GM18873 (cell line): ENCODE measurements at regions not wholly inside any gene's neighbourhood (a gene's known extent, or its start where the extent isn't known, plus 50 kb on each side); places are given as distances from the start of the nearest gene placed in this dataset.
"Not testable (repeated sequence)": the region's sequence is repeated elsewhere in the genome, so short reads cannot be mapped to it uniquely, and the experiment has no call there.

Source experiments
- ATAC-seq: cut with Tn5 transposase; IDR thresholded peaks from one replicate; pipeline ENCODE4 v1.9.1; 2021; ENCODE audit warnings: mild to moderate bottlenecking, moderate library complexity, moderate number of reproducible peaks; ENCODE audit not compliant: unreplicated experiment, low FRiP score

DNA sequence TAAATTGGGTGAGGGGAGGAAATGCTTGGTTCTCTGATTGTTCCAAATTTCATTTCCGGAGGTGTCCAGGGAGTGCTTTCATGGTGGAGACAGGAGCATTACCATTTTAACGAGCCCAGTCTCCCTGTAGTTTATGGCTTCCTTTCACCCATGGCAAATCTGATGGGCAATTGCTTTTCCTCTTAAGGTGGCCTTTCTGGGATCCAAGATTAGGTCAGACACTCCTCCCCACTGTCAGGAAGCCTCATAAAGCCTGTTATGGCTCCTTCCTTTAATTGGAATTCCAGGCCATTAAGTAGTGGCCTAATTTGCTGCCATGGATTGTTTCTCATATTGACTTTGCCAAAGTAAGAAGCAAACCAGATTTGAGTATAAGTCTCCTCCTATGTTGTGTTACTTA is 157.8 kb downstream of the PDCD6IP start:
- ATAC-seq, result no peak

GRCh38 chr3:33956776-33957175 is 158.3 kb downstream of the PDCD6IP start:
- no peak for ATAC-seq

GRCh38 chr3:33957176-33957575 is 158.7 kb downstream of the PDCD6IP start:
- ATAC-seq, result no peak

GRCh38 chr3:33958661-33959060 is 160.2 kb downstream of the PDCD6IP start:
- ATAC-seq, result no peak

DNA sequence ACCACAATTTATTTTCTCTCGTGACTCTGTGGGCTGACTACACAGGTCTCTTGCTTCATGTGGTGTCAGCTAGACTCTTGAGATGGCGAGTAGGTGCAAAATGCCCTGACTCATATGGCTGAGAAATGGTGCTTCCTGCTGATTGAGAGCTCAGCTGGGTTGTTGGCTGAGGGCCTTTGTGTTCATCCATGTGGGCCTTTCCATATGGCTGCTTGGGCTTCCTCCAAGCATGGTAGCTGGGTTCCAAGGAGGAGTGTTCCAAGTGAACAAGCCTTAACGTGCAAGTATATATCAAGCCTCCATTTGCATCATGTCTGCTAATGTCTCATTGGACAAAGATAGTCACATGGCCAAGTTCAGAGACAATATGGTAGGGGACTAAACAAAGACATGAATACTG is 164.0 kb downstream of the PDCD6IP start:
- no peak for ATAC-seq

DNA sequence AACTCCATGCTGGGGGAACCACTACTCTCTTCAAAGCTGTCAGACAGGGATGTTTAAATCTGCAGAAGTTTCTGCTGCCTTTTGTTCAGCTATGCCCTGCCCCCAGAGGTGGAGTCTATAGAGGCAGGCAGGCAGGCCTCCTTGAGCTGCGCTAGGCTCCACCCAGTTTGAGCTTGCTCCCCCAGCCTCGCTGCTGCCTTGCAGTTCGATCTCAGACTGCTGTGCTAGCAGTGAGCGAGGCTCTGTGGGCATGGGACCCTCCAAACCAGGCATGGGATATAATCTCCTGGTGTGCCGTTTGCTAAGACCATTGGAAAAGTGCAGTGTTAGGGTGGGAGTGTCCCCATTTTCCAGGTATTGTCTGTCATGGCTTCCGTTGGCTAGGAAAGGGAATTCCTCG is 171.8 kb downstream of the PDCD6IP start:
- ATAC-seq, result not testable (repeated sequence)

DNA sequence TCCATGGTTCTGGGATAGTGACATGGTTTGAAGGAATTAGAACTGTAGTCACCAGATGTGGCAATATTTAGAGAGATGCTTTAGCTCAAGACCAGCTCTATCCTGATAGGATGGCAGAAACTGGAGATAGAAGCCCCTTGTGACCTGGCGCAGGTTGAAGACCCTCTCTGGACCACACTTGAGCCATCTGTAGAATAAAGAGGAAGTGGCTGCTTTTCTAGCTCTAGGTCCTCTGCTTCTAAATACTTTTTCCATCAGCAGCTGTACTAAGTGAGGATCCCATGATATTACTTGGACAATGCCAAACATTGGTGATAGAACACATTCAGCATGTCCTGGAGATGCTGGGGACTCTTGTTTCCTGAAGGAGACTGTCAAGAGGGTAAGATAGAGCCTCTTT is 172.6 kb downstream of the PDCD6IP start:
- no peak for ATAC-seq

DNA sequence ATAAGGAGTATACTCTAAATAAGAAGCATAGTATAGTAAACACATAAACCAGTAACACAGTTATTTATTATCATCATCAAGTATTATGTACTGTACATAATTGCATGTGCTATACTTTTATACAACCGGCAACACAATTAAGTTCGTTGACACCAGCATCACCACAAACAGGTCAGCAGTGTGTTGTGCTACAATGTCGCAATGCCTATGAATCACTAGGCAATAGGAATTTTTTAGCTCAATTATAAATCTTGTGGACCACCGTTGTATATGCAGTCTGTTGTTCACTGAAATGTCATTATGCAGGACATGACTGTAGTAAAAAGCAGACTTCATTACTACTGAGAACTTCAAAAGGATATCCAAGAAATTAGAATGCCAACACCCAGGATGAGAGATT is 177.0 kb downstream of the PDCD6IP start:
- no peak for ATAC-seq

- no peak for ATAC-seq
These were observed 178.8 kb downstream of the PDCD6IP start for GRCh38 chr3:33977227-33977626.

GRCh38 chr3:33980252-33980651 is 181.8 kb downstream of the PDCD6IP start:
- no peak for ATAC-seq

DNA sequence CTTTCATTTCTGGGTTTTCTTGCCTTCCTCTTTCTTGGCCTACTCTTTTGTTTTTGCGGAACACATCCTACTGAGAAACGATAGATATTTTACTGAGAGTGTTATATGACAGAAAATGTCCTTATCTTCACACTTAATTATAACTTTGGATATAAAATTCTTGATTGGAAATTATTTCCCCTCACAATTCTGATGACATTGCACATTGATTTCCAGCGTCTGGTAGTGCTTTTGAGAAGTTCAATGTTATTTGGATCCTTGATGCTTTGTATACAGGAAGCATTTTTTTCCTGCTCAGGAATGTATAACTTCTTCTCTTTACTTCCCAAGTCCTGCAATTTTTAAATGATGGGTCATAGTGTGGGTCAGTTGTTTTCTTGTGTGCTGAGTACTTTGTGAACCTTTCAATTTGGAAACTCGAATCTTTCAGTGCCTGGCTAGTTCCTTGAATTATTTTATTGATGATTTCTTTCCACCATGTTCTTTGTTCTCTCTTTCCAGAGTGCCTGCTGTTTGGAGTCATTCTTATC is 183.9 kb downstream of the PDCD6IP start:
- no peak for ATAC-seq

GRCh38 chr3:33982949-33983348 is 184.5 kb downstream of the PDCD6IP start:
- not testable (repeated sequence) for ATAC-seq

DNA sequence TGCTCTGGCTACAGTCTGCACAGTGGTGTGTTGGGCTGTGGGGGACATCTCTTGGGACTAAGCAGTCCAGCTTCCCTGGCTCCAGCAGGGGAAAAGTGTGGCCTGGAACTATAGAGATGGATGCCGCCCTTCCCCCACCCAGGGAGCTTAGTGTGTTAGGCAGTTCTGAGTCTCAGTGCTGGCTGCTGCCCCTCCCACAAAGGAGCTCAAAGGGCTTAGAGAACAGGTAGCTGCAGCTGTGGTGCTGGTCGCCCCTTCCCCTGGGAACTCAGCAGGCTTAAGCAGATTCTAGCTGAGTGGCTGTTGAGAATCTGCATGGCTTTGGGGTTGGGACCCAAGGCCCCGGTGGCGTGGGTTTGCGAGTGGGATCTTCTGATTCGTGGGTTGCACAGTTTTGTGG is 190.8 kb downstream of the PDCD6IP start:
- no peak for ATAC-seq

GRCh38 chr3:33991673-33992072 is 193.2 kb downstream of the PDCD6IP start:
- ATAC-seq, result no peak

GRCh38 chr3:33993631-33994030 is 195.2 kb downstream of the PDCD6IP start:
- no peak for ATAC-seq

DNA sequence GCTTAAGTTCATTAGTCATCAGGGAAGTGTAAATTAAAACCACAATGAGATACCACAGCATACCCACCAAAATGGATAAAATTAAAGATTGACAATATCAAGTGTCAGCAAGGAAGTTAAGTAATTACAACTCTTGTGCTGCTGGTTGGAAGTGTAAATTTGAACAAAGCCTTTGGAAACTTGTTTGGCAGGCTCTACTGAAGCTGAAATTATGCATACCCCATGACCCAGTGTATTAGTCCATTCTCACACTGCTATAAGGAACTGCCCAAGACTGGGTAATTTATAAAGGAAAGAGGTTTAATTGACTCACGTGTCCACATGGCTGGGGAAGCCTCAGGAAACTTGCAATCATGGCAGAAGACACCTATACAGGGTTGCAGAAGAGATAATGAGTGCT is 196.1 kb downstream of the PDCD6IP start:
- ATAC-seq, result no peak

DNA sequence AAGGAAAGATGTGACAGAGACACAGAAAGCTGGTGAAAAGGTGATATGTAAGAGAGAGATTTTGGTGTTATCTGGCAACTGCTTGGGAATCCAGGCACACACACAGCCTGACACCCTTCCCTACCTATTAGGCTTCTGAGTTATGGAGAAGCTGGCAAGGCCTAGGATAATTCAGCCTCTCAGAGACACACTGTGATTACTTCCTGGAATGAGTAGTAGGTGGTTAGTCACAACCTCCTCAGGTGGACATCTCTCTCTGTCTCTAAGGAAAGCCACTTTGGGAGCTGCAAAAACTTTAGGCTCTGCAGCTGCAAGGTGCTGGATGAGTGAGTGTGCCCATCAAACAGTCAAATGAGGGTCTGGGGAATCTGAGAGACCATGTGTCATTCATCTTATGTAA is 201.9 kb downstream of the PDCD6IP start:
- no peak for ATAC-seq

- ATAC-seq, result no peak
These were observed 202.6 kb downstream of the PDCD6IP start for GRCh38 chr3:34001022-34001421.

GRCh38 chr3:34001990-34002389 is 203.6 kb downstream of the PDCD6IP start:
- ATAC-seq, result no peak

DNA sequence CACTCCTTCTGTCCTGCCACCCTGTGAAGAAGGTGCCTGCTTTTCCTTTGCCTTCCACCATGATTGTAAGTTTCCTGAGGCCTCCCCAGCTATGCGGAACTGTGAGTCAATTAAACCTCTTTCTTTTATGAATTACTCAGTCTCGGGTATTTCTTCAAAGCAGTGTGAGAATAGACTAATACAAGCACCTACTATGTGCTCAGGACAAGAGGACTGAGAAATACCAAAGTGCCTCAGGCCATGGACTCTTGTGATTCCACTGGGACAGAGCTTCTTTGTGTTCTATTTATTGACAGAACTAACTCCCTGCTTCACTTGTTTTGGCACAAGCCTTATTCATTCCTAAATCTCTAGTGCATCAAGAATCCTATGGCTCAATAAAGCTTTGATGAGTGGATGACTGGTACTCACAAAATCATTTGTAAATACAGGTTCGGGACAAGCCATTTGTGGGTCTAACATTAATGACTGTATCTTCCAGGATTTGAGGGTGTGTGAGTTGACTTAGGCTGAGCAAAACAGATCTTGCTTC is 204.2 kb downstream of the PDCD6IP start:
- ATAC-seq, result no peak

- no peak for ATAC-seq
These were observed 207.5 kb downstream of the PDCD6IP start for GRCh38 chr3:34005886-34006285.

GRCh38 chr3:34008191-34008590 is 209.8 kb downstream of the PDCD6IP start:
- no peak for ATAC-seq
